H1 (cell line): ENCODE measurements at regions not wholly inside any gene's neighbourhood (a gene's known extent, or its start where the extent isn't known, plus 50 kb on each side); places are given as distances from the start of the nearest gene placed in this dataset.
"Not testable (repeated sequence)": the region's sequence is repeated elsewhere in the genome, so short reads cannot be mapped to it uniquely, and the experiment has no call there.

ENCODE experiments used
- CTCF ChIA-PET: fragments of 300-600 bp; sonication (Branson Sonifier 250); formaldehyde crosslinking; loops from one replicate; lab custom pipeline; 2021; ENCODE audit not compliant: partially characterized antibody; lab: Charles Lee
- POLR2A ChIA-PET: fragments of 300-600 bp; sonication (Branson Sonifier 250); formaldehyde crosslinking; loops from one replicate; lab custom pipeline; 2021; ENCODE audit warnings: inconsistent platforms; ENCODE audit not compliant: partially characterized antibody; lab: Charles Lee
- DNase-seq, 2 experiments: peaks; one replicate each; pipeline versions ENCODE4 v3.0.0 to v3.0.0-alpha.2; 2010 to 2022; ENCODE audit warnings: low spot score in 2 of 2, low read depth in 1 of 2, mixed read lengths in 1 of 2
- FAIRE-seq: peaks from 2 replicates; lab custom pipeline; 2011; peaks lifted over from hg19 to GRCh38; lab: Jason Lieb, UNC
- H2AFZ ChIP-seq: 2 replicates; pipeline ENCODE4 v1.8.1; 2012; ENCODE audit warnings: low read length, inconsistent platforms
- H2AK5ac ChIP-seq: 2 replicates; pipeline ENCODE4 v1.6.1; 2013; ENCODE audit warnings: low read depth, low read length
- H2BK120ac ChIP-seq: replicated peaks from 2 replicates; pipeline ENCODE3; 2013; ENCODE audit warnings: low read depth, low read length, inconsistent platforms
- H2BK12ac ChIP-seq: 2 replicates; pipeline ENCODE4 v1.6.1; 2013; ENCODE audit warnings: low read depth, low read length
- H2BK15ac ChIP-seq: 2 replicates; pipeline ENCODE4 v1.6.1; 2013; ENCODE audit warnings: low read length
- H2BK20ac ChIP-seq: 2 replicates; pipeline ENCODE4 v1.6.1; 2013; ENCODE audit warnings: low read length
- H2BK5ac ChIP-seq: 2 replicates; pipeline ENCODE4 v1.6.1; 2013; ENCODE audit warnings: low read depth, low read length
- H3K14ac ChIP-seq: 2 replicates; pipeline ENCODE4 v1.6.1; 2013; ENCODE audit warnings: inconsistent platforms; ENCODE audit not compliant: insufficient read length
- H3K18ac ChIP-seq: 2 replicates; pipeline ENCODE4 v1.6.1; 2013; ENCODE audit warnings: low read length; ENCODE audit errors: extremely low read depth
- H3K23ac ChIP-seq: 2 replicates; pipeline ENCODE4 v1.6.1; 2013; ENCODE audit warnings: inconsistent platforms; ENCODE audit not compliant: insufficient read length
- H3K23me2 ChIP-seq: 2 replicates; pipeline ENCODE4 v1.6.1; 2013; ENCODE audit warnings: low read depth, low read length
- H3K27ac ChIP-seq: 2 replicates; pipeline ENCODE4 v1.6.1; 2011; ENCODE audit warnings: low read depth, low read length, inconsistent platforms
- H3K27me3 ChIP-seq, 4 experiments: replicated peaks in 1 of 4; 1 replicate in 1 of 4; 2 replicates in 3 of 4; pipeline versions ENCODE4 v1.6.1 to v1.8.1; 2011 to 2013; ENCODE audit warnings: low read length in 3 of 4, mild to moderate bottlenecking in 3 of 4, inconsistent platforms in 2 of 4, mixed read lengths in 2 of 4, moderate library complexity in 1 of 4; ENCODE audit not compliant: control insufficient read depth in 3 of 4, insufficient read depth in 3 of 4; ENCODE audit errors: extremely low read depth in 1 of 4
- H3K36me3 ChIP-seq, 4 experiments: 2 replicates each; pipeline versions ENCODE4 v1.6.1 to v1.8.1; 2011 to 2013; ENCODE audit warnings: mild to moderate bottlenecking in 4 of 4, low read length in 3 of 4, moderate library complexity in 2 of 4, control low read depth in 1 of 4, inconsistent platforms in 1 of 4; ENCODE audit not compliant: insufficient read depth in 4 of 4, control insufficient read depth in 2 of 4
- H3K4ac ChIP-seq: replicated peaks from 2 replicates; pipeline ENCODE3; 2013; ENCODE audit warnings: low read length, low read depth, mixed read lengths, inconsistent platforms; ENCODE audit not compliant: insufficient read length
- H3K4me1 ChIP-seq, 4 experiments: replicated peaks in 1 of 4; 1 replicate in 1 of 4; 2 replicates in 3 of 4; pipeline versions ENCODE4 v1.6.1 to v1.8.1; 2011 to 2013; ENCODE audit warnings: low read length in 3 of 4, inconsistent platforms in 2 of 4, mixed read lengths in 1 of 4; ENCODE audit not compliant: insufficient read depth in 4 of 4, control insufficient read depth in 3 of 4
- H3K4me2 ChIP-seq, 2 experiments: 2 replicates each; pipeline versions ENCODE4 v1.6.1 to v1.8.1; 2011 to 2013; ENCODE audit warnings: low read depth in 2 of 2, low read length in 2 of 2, control low read depth in 1 of 2, inconsistent platforms in 1 of 2, mild to moderate bottlenecking in 1 of 2; ENCODE audit not compliant: insufficient read depth in 1 of 2
- H3K4me3 ChIP-seq, 4 experiments: fragments of 200-600, 300-600 bp in 1 of 4; sonication (generic), shearing (Covaris generic), sonication (Bioruptor Twin) in 1 of 4; 2 replicates each; pipeline versions ENCODE4 v1.5.1 to v1.8.1; 2011 to 2016; ENCODE audit warnings: low read length in 4 of 4, low read depth in 3 of 4, control low read depth in 2 of 4, inconsistent platforms in 2 of 4, mild to moderate bottlenecking in 2 of 4, mixed read lengths in 1 of 4, moderate library complexity in 1 of 4; ENCODE audit not compliant: insufficient read depth in 2 of 4; ENCODE audit errors: extremely low read depth in 1 of 4
- H3K56ac ChIP-seq: replicated peaks from 2 replicates; pipeline ENCODE3; 2013; ENCODE audit warnings: low read depth, mild to moderate bottlenecking, mixed read lengths, low read length, inconsistent platforms; ENCODE audit not compliant: insufficient read length
- H3K79me1 ChIP-seq: 2 replicates; pipeline ENCODE4 v1.6.1; 2013; ENCODE audit warnings: low read depth, low read length, control low read depth
- H3K79me2 ChIP-seq, 2 experiments: 2 replicates each; pipeline versions ENCODE4 v1.6.1 to v1.8.1; 2012 to 2013; ENCODE audit warnings: low read length in 2 of 2, mild to moderate bottlenecking in 2 of 2, inconsistent platforms in 1 of 2; ENCODE audit not compliant: insufficient read depth in 2 of 2, control insufficient read depth in 1 of 2
- H3K9ac ChIP-seq, 4 experiments: replicated peaks in 1 of 4; 1 replicate in 1 of 4; 2 replicates in 3 of 4; pipeline versions ENCODE4 v1.6.1 to v1.8.1; 2011 to 2013; ENCODE audit warnings: low read depth in 3 of 4, low read length in 3 of 4, control low read depth in 2 of 4, mild to moderate bottlenecking in 2 of 4, moderate library complexity in 2 of 4, inconsistent platforms in 1 of 4; ENCODE audit errors: extremely low read depth in 1 of 4
- H3K9me3 ChIP-seq, 2 experiments: 2 replicates each; pipeline versions ENCODE4 v1.6.1 to v1.8.1; 2012 to 2013; ENCODE audit warnings: mild to moderate bottlenecking in 2 of 2, moderate library complexity in 2 of 2, control low read depth in 1 of 2, inconsistent platforms in 1 of 2, low read depth in 1 of 2, low read length in 1 of 2, mixed read lengths in 1 of 2; ENCODE audit not compliant: insufficient read depth in 2 of 2
- H4K20me1 ChIP-seq, 2 experiments: replicated peaks in 1 of 2; 2 replicates each; pipeline versions ENCODE3 to v1.8.1; 2011 to 2013; ENCODE audit warnings: inconsistent platforms in 2 of 2, low read length in 2 of 2, mild to moderate bottlenecking in 1 of 2; ENCODE audit not compliant: insufficient read depth in 2 of 2, control insufficient read depth in 1 of 2
- H4K5ac ChIP-seq: 2 replicates; pipeline ENCODE4 v1.6.1; 2013; ENCODE audit warnings: low read length, low read depth, mixed read lengths, inconsistent platforms; ENCODE audit not compliant: insufficient read length
- H4K8ac ChIP-seq: 2 replicates; pipeline ENCODE4 v1.8.0; 2013; ENCODE audit warnings: mild to moderate bottlenecking, moderate library complexity, low read length, inconsistent platforms; ENCODE audit not compliant: insufficient read depth; ENCODE audit errors: extremely low read depth
- H4K91ac ChIP-seq: replicated peaks from 2 replicates; pipeline ENCODE3; 2013; ENCODE audit warnings: low read length, mixed read lengths, inconsistent platforms; ENCODE audit not compliant: insufficient read length
- WGBS, 2 experiments: shearing (Covaris generic) in 1 of 2; methylation state at CpG; one replicate each; pipeline versions ENCODE4 v1.1.6 to v1.1.7; 2013 to 2015; ENCODE audit warnings: low lambda C conversion rate in 2 of 2, mixed read lengths in 2 of 2, inconsistent platforms in 1 of 2, low coverage in 1 of 2, missing lambda C conversion rate in 1 of 2; ENCODE audit not compliant: insufficient replicate concordance in 2 of 2, insufficient coverage in 1 of 2, insufficient read length in 1 of 2; ENCODE audit errors: extremely low coverage in 1 of 2, missing lambda C conversion rate in 1 of 2; 5-methylcytosine and 5-hydroxymethylcytosine counted together

GRCh38 chr10:11684341-11684716 is 57.9 kb upstream of the ECHDC3 start:
- POLR2A ChIA-PET, H3K4me3 ChIP-seq, H3K27ac ChIP-seq, H3K79me2 ChIP-seq, FAIRE-seq, DNase-seq, H2BK120ac ChIP-seq, H4K5ac ChIP-seq, H3K23ac ChIP-seq, H3K4me2 ChIP-seq, H4K91ac ChIP-seq, H3K27me3 ChIP-seq, H2BK20ac ChIP-seq, H3K79me1 ChIP-seq, H3K18ac ChIP-seq, H4K20me1 ChIP-seq, H2AFZ ChIP-seq, H3K23me2 ChIP-seq, H2BK5ac ChIP-seq, H2BK15ac ChIP-seq, H3K9me3 ChIP-seq, H2BK12ac ChIP-seq, H4K8ac ChIP-seq, H3K56ac ChIP-seq, H3K36me3 ChIP-seq, H3K4ac ChIP-seq, H3K9ac ChIP-seq, H3K14ac ChIP-seq, H2AK5ac ChIP-seq: not testable (repeated sequence)
- CTCF ChIA-PET = interaction anchor here (0.6 to 1.2 kb wide), 3 partner anchors 74 to 260 kb away, joined by 3 read pairs; no protein-coding TSS in a partner anchor
- 78% methylated on average over 4 of the region's 4 CpGs; no CpG with 5 or more reads in 1 of the 2 experiments for WGBS, 2 experiments
- H3K4me1 ChIP-seq = peaks cover 0 to 11% (median 3%) of the 10 kb centered on the region in 4 experiments; a peak in 3 of 7 replicates
